CD14-positive monocyte (primary cell): ENCODE measurements at regions not wholly inside any gene's neighbourhood (a gene's known extent, or its start where the extent isn't known, plus 50 kb on each side); places are given as distances from the start of the nearest gene placed in this dataset.

ENCODE experiments used
- DNase-seq, 3 donors: peaks; one replicate each; pipeline ENCODE4 v3.0.0-alpha.2; 2011 to 2022
- H2AFZ ChIP-seq: 2 replicates; pipeline ENCODE4 v1.6.0; 2012; ENCODE audit warnings: mild to moderate bottlenecking, low read depth, low read length, inconsistent platforms; ENCODE audit not compliant: insufficient read depth, poor library complexity, severe bottlenecking
- H3K27ac ChIP-seq, 2 donors: 1 replicate in 1 of 2; 2 replicates in 1 of 2; pipeline ENCODE4 v1.5.1; 2012 to 2013; ENCODE audit warnings: low read length in 2 of 2, control low read depth in 1 of 2, inconsistent platforms in 1 of 2, low read depth in 1 of 2, mild to moderate bottlenecking in 1 of 2
- H3K27me3 ChIP-seq, 2 donors: one replicate each; pipeline versions ENCODE4 v1.6.0 to v1.6.1; 2011 to 2013; ENCODE audit warnings: low read length in 2 of 2; ENCODE audit not compliant: control insufficient read depth in 2 of 2, insufficient read depth in 2 of 2
- H3K36me3 ChIP-seq, 2 donors: replicated peaks in 1 of 2; 1 replicate in 1 of 2; 2 replicates in 1 of 2; pipeline versions ENCODE4 v1.5.1 to v1.6.1; 2012 to 2013; ENCODE audit warnings: low read length in 2 of 2, control low read depth in 1 of 2, inconsistent platforms in 1 of 2, mild to moderate bottlenecking in 1 of 2; ENCODE audit not compliant: insufficient read depth in 2 of 2, control insufficient read depth in 1 of 2
- H3K4me1 ChIP-seq, 2 donors: 1 replicate in 1 of 2; 2 replicates in 1 of 2; pipeline versions ENCODE4 v1.5.1 to v1.6.1; 2012 to 2013; ENCODE audit warnings: low read length in 2 of 2, control low read depth in 1 of 2, inconsistent platforms in 1 of 2, mild to moderate bottlenecking in 1 of 2, moderate library complexity in 1 of 2; ENCODE audit not compliant: insufficient read depth in 2 of 2, control insufficient read depth in 1 of 2
- H3K4me2 ChIP-seq: replicated peaks from 2 replicates; pipeline ENCODE3; 2012; ENCODE audit warnings: low read length, moderate library complexity, mild to moderate bottlenecking; ENCODE audit not compliant: poor library complexity, severe bottlenecking; ENCODE audit errors: extremely low read depth
- H3K4me3 ChIP-seq, 3 experiments: fragments of 200-600 bp in 1 of 3; sonication (generic) in 1 of 3; replicated peaks in 1 of 3; 1 replicate in 2 of 3; 2 replicates in 1 of 3; pipeline ENCODE4 v1.5.1; 2011 to 2013; ENCODE audit warnings: low read length in 3 of 3, mild to moderate bottlenecking in 3 of 3, control low read depth in 2 of 3, low read depth in 2 of 3, inconsistent platforms in 1 of 3, moderate library complexity in 1 of 3
- H3K79me2 ChIP-seq: 2 replicates; pipeline ENCODE4 v1.6.0; 2012; ENCODE audit warnings: mild to moderate bottlenecking, control low read depth, inconsistent platforms, low read length, moderate library complexity; ENCODE audit not compliant: insufficient read depth
- H3K9ac ChIP-seq: 2 replicates; pipeline ENCODE4 v1.6.0; 2017; ENCODE audit warnings: low read length, mild to moderate bottlenecking; ENCODE audit not compliant: insufficient read depth, poor library complexity, severe bottlenecking
- H3K9me3 ChIP-seq, 2 donors: replicated peaks in 1 of 2; 1 replicate in 1 of 2; 2 replicates in 1 of 2; pipeline versions ENCODE4 v1.5.1 to v1.6.1; 2012 to 2013; ENCODE audit warnings: low read length in 2 of 2, control low read depth in 1 of 2; ENCODE audit not compliant: control insufficient read depth in 1 of 2, insufficient read depth in 1 of 2
- H4K20me1 ChIP-seq: 2 replicates; pipeline ENCODE4 v1.6.0; 2012; ENCODE audit warnings: mild to moderate bottlenecking, low read length, control low read depth, moderate library complexity; ENCODE audit not compliant: insufficient read depth
- H3K27ac Mint-ChIP-seq, 7 donors: one replicate each; pipeline ENCODE4 v1.8.0; 2020; ENCODE audit warnings: mild to moderate bottlenecking in 7 of 7, mixed read lengths in 7 of 7, moderate library complexity in 6 of 7, inconsistent platforms in 2 of 7
- H3K27me3 Mint-ChIP-seq, 3 donors: one replicate each; pipeline ENCODE4 v1.8.0; 2021 to 2022; ENCODE audit warnings: low read depth in 3 of 3, mild to moderate bottlenecking in 3 of 3, mixed read lengths in 3 of 3, moderate library complexity in 3 of 3, inconsistent platforms in 1 of 3
- H3K36me3 Mint-ChIP-seq, 2 donors: one replicate each; pipeline ENCODE4 v1.8.0; 2020; ENCODE audit warnings: mixed read lengths in 2 of 2, inconsistent platforms in 1 of 2, mild to moderate bottlenecking in 1 of 2
- H3K4me1 Mint-ChIP-seq: one replicate; pipeline ENCODE4 v1.8.0; 2020; ENCODE audit warnings: mild to moderate bottlenecking, mixed read lengths
- H3K4me3 Mint-ChIP-seq, 2 donors: one replicate each; pipeline ENCODE4 v1.8.0; 2020; ENCODE audit warnings: mild to moderate bottlenecking in 2 of 2, mixed read lengths in 2 of 2, moderate library complexity in 1 of 2
- H3K9me3 Mint-ChIP-seq, 7 donors: one replicate each; pipeline ENCODE4 v1.8.0; 2020 to 2022; ENCODE audit warnings: mixed read lengths in 7 of 7, mild to moderate bottlenecking in 6 of 7, moderate library complexity in 6 of 7, inconsistent platforms in 2 of 7
- WGBS: methylation state at CpG from one replicate; pipeline ENCODE4 v1.1.5; 2013; ENCODE audit warnings: missing lambda C conversion rate; ENCODE audit not compliant: insufficient coverage; 5-methylcytosine and 5-hydroxymethylcytosine counted together
- intact Hi-C, 2 donors: fragments of 100-400 bp; cut with micrococcal nuclease; formaldehyde crosslinking; loops; one replicate each; pipeline versions ENCODE4 v1.15.0 to v1.15.1; 2023
- TF ChIP-seq, protein P1 (sequence below): fragments of 200-600 bp; IDR thresholded peaks from one replicate; pipeline ENCODE4 v1.8.0; 2022; ENCODE audit warnings: antibody characterized with exemption, mild to moderate bottlenecking

- H3K36me3 ChIP-seq: no peaks in the 10 kb centered on the region
- H3K4me1 Mint-ChIP-seq: no peaks in the 10 kb centered on the region
These were observed 151.9 kb downstream of the EMP1 start for GRCh38 chr12:13348464-13348863.

GRCh38 chr12:13347241-13348043 is 150.9 kb downstream of the EMP1 start:
- no peaks in the 10 kb centered on the region for H4K20me1 ChIP-seq
- H3K36me3 Mint-ChIP-seq: no peaks in the 10 kb centered on the region
- H3K27me3 Mint-ChIP-seq: peaks cover 4 to 9% (median 8%) of the 10 kb centered on the region in 3 donors
- no peak overlapping the region for H3K4me3 ChIP-seq
- TF ChIP-seq, protein P1, sequence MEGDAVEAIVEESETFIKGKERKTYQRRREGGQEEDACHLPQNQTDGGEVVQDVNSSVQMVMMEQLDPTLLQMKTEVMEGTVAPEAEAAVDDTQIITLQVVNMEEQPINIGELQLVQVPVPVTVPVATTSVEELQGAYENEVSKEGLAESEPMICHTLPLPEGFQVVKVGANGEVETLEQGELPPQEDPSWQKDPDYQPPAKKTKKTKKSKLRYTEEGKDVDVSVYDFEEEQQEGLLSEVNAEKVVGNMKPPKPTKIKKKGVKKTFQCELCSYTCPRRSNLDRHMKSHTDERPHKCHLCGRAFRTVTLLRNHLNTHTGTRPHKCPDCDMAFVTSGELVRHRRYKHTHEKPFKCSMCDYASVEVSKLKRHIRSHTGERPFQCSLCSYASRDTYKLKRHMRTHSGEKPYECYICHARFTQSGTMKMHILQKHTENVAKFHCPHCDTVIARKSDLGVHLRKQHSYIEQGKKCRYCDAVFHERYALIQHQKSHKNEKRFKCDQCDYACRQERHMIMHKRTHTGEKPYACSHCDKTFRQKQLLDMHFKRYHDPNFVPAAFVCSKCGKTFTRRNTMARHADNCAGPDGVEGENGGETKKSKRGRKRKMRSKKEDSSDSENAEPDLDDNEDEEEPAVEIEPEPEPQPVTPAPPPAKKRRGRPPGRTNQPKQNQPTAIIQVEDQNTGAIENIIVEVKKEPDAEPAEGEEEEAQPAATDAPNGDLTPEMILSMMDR: no peak
- no peak for DNase-seq
- H3K4me3 Mint-ChIP-seq: no peak overlapping the region
- intact Hi-C loops: no loop called here
- H3K9ac ChIP-seq: no peak overlapping the region
- H3K4me1 ChIP-seq: no peaks in the 10 kb centered on the region
- H3K4me1 Mint-ChIP-seq: no peaks in the 10 kb centered on the region
- H3K79me2 ChIP-seq: no peaks in the 10 kb centered on the region
- WGBS: 88% methylated on average over 1 of the region's 4 CpGs
- no peak overlapping the region for H2AFZ ChIP-seq
- peak overlapping the region in 1 of 7 donors; percentile 2 for H3K27ac Mint-ChIP-seq
- no peaks in the 10 kb centered on the region for H3K9me3 ChIP-seq
- H3K27ac ChIP-seq: no peak overlapping the region
- H3K27me3 ChIP-seq: peaks cover 0 to 2% of the 10 kb centered on the region in 2 donors
- no peaks in the 10 kb centered on the region for H3K36me3 ChIP-seq
- H3K4me2 ChIP-seq: no peak overlapping the region
- H3K9me3 Mint-ChIP-seq: peaks cover 0 to 1% (median 0%) of the 10 kb centered on the region in 7 donors

More at GRCh38 chr12:13348464-13348863, 151.9 kb downstream of the EMP1 start:
- Mint-ChIP-seq H3K4me3 (no peak overlapping the region), H3K9me3 (peaks cover 0 to 1% (median 0%) of the 10 kb centered on the region in 7 donors), H3K27me3 (peaks cover 6 to 11% (median 6%) of the 10 kb centered on the region in 3 donors), H3K36me3 (no peaks in the 10 kb centered on the region), H3K27ac (no peak overlapping the region)
- Histone ChIP-seq H3K9ac (no peak overlapping the region), H3K27ac (no peak overlapping the region), H3K27me3 (peaks cover 0 to 2% of the 10 kb centered on the region in 2 donors), H2AFZ (no peak overlapping the region), H3K9me3 (no peaks in the 10 kb centered on the region), H3K4me3 (no peak overlapping the region), H4K20me1 (no peaks in the 10 kb centered on the region), H3K79me2 (no peaks in the 10 kb centered on the region), H3K4me2 (no peak overlapping the region), H3K4me1 (no peaks in the 10 kb centered on the region)
- intact Hi-C loops: no loop called here
- WGBS: 89% methylated on average over 1 of the region's 1 CpG
- TF ChIP-seq, protein P1: no peak
- no peak for DNase-seq
